Peyer's patch (tissue), 4 donors: ENCODE measurements at regions not wholly inside any gene's neighbourhood (a gene's known extent, or its start where the extent isn't known, plus 50 kb on each side); places are given as distances from the start of the nearest gene placed in this dataset.

Experiments
- POLR2A ChIP-seq, 2 donors: fragments of 450-650 bp; IDR thresholded peaks; one replicate each; pipeline ENCODE4 v1.5.1; 2017; ENCODE audit warnings: antibody characterized with exemption in 2 of 2, mild to moderate bottlenecking in 2 of 2, moderate library complexity in 2 of 2
- TF ChIP-seq, protein P1 (sequence below), 6 experiments: fragments of 450-650 bp in 4 of 6; fragments of 200-600 bp in 2 of 6; sonication (generic) in 1 of 6; IDR thresholded peaks; one replicate each; pipeline ENCODE4 v1.5.1; 2017 to 2019; ENCODE audit warnings: antibody characterized with exemption in 6 of 6, mild to moderate bottlenecking in 3 of 6, moderate library complexity in 1 of 6

DNA sequence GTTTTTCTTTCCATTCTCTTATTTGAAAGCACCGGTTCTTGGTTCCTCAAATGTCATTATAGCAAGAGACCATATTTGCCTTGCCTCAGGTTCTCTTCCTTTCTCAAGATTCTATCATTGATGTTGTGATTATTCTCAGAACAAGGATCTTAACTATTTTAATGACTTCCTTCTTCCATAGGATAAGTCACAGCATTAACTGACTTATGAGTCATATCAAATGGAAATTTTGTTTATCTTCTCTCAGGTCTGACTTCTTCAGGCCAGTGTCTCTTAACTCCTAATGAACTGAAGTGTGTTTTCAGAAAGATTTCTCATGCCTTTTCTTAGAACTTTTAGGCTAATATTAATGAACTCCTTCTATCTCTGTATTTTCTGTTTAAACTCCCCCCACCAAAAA lies 794.6 kb upstream of the LRRN3 start:
- TF ChIP-seq, protein P1, sequence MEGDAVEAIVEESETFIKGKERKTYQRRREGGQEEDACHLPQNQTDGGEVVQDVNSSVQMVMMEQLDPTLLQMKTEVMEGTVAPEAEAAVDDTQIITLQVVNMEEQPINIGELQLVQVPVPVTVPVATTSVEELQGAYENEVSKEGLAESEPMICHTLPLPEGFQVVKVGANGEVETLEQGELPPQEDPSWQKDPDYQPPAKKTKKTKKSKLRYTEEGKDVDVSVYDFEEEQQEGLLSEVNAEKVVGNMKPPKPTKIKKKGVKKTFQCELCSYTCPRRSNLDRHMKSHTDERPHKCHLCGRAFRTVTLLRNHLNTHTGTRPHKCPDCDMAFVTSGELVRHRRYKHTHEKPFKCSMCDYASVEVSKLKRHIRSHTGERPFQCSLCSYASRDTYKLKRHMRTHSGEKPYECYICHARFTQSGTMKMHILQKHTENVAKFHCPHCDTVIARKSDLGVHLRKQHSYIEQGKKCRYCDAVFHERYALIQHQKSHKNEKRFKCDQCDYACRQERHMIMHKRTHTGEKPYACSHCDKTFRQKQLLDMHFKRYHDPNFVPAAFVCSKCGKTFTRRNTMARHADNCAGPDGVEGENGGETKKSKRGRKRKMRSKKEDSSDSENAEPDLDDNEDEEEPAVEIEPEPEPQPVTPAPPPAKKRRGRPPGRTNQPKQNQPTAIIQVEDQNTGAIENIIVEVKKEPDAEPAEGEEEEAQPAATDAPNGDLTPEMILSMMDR (IDR thresholded peaks at IDR 0.05) = no peak
- no peak for TF ChIP-seq POLR2A (IDR thresholded peaks at IDR 0.05)
